ENCODE measurements at regions not wholly inside any gene's neighbourhood (a gene's known extent, or its start where the extent isn't known, plus 50 kb on each side); places are given as distances from the start of the nearest gene placed in this dataset.

GRCh38 chr2:238599549-238600505 is 173.1 kb downstream of the ASB1 start:
- Mint-ChIP-seq H3K27me3 (peaks cover 27% of the 10 kb centered on the region), H3K4me3 (no peak overlapping the region), H3K4me1 (no peaks in the 10 kb centered on the region), H3K27ac (no peak overlapping the region), H3K9me3 (ENCODE audit: insufficient read depth) (peaks cover 9% of the 10 kb centered on the region)
- Histone ChIP-seq H3K27me3 (replicated peaks in 1 of 4; ENCODE audit: control extremely low read depth in 1 of 4, control insufficient read depth in 3 of 4, insufficient read depth in 4 of 4, low read length in 3 of 4) (peaks cover 0 to 3% (median 0%) of the 10 kb centered on the region in 4 experiments), H3K4me1 (ENCODE audit: control insufficient read depth in 2 of 2, insufficient read depth in 2 of 2, low read length in 2 of 2) (no peaks in the 10 kb centered on the region), H3K9ac (ENCODE audit: low read length) (no peak overlapping the region), H3K27ac (ENCODE audit: low read length in 2 of 2) (no peak overlapping the region), H2AFZ (ENCODE audit: insufficient read depth, low read depth, low read length, poor library complexity, severe bottlenecking) (no peak overlapping the region), H3K79me2 (ENCODE audit: control insufficient read depth, insufficient read depth, low read length) (no peaks in the 10 kb centered on the region), H3K4me2 (replicated peaks; ENCODE audit: low read depth, low read length, poor library complexity, severe bottlenecking) (no peak overlapping the region), H4K20me1 (ENCODE audit: control insufficient read depth, insufficient read depth, low read length, poor library complexity, severe bottlenecking) (no peaks in the 10 kb centered on the region), H3K9me3 (ENCODE audit: control extremely low read depth in 1 of 3, control insufficient read depth in 2 of 3, insufficient read depth in 1 of 3, low read length in 2 of 3) (peaks cover 3 to 5% (median 3%) of the 10 kb centered on the region in 3 donors), H3K4me3 (ENCODE audit: control extremely low read depth in 1 of 5, extremely low read depth in 1 of 5, insufficient read depth in 1 of 5, low read depth in 2 of 5, low read length in 4 of 5) (no peak overlapping the region), H3K36me3 (replicated peaks in 1 of 2; ENCODE audit: control extremely low read depth in 1 of 2, control insufficient read depth in 1 of 2, extremely low read depth in 1 of 2, insufficient read depth in 2 of 2, low read length in 1 of 2) (no peaks in the 10 kb centered on the region)
- DNase-seq, result no peak
- no peak for ATAC-seq (ENCODE audit: low read depth)
- no peak for TF ChIP-seq CTCF (IDR thresholded peaks at IDR 0.05)
- no peak for TF ChIP-seq EZH2 (IDR thresholded peaks at IDR 0.05; ENCODE audit: borderline replicate concordance, insufficient read depth, low read depth, low read length, poor library complexity, severe bottlenecking)
- ChIA-PET POLR2A (no interaction called here), CTCF (no interaction called here)
- WGBS (ENCODE audit: insufficient coverage), result 93% methylated on average over 27 of the region's 29 CpGs
- intact Hi-C loops (cut with micrococcal nuclease), result no loop called here

Measured in B cell (primary cell).